SK-N-SH treated with all-trans-retinoic acid at 6 μM for 48 hours (cell line): ENCODE measurements at regions not wholly inside any gene's neighbourhood (a gene's known extent, or its start where the extent isn't known, plus 50 kb on each side); places are given as distances from the start of the nearest gene placed in this dataset.

Experiments
- ARNTL ChIP-seq: fragments of 450-650 bp; formaldehyde crosslinking; IDR thresholded peaks from 2 replicates; pipeline ENCODE4 v1.5.0; 2020; ENCODE audit warnings: low read depth, mild to moderate bottlenecking, moderate library complexity, borderline replicate concordance
- CREB5 ChIP-seq: fragments of 250-450 bp; sonication (Bioruptor Pico); IDR thresholded peaks from 2 replicates; pipeline ENCODE4 v1.5.1; 2020; ENCODE audit warnings: low read depth, mild to moderate bottlenecking, moderate library complexity
- PATZ1 ChIP-seq: fragments of 250-450 bp; sonication (Bioruptor Pico); IDR thresholded peaks from 2 replicates; pipeline ENCODE4 v1.8.0; 2020; ENCODE audit warnings: mild to moderate bottlenecking, moderate library complexity, borderline replicate concordance
- POU6F1 ChIP-seq: fragments of 250-450 bp; sonication (Bioruptor Pico); IDR thresholded peaks from 2 replicates; pipeline ENCODE4 v1.8.0; 2021; ENCODE audit warnings: low read depth, mild to moderate bottlenecking, moderate library complexity, borderline replicate concordance
- SNAI2 ChIP-seq: fragments of 250-450 bp; sonication (Bioruptor Pico); IDR thresholded peaks from 2 replicates; pipeline ENCODE4 v1.5.0; 2020; ENCODE audit warnings: mild to moderate bottlenecking, moderate library complexity

GRCh38 chr20:40072907-40073306 lies 616.1 kb downstream of the MAFB start:
- no peak for TF ChIP-seq PATZ1 (CRISPR knock-in tag)
- no peak for TF ChIP-seq ARNTL (CRISPR knock-in tag)
- no peak for TF ChIP-seq CREB5 (CRISPR knock-in tag)
- TF ChIP-seq POU6F1, result no peak
- TF ChIP-seq SNAI2, result no peak
